GM23248 (cell line): ENCODE measurements at regions not wholly inside any gene's neighbourhood (a gene's known extent, or its start where the extent isn't known, plus 50 kb on each side); places are given as distances from the start of the nearest gene placed in this dataset.

ENCODE experiments used
- EZH2 ChIP-seq: fragments of 200-600 bp; sonication (generic); IDR thresholded peaks from 2 replicates; pipeline ENCODE4 v1.6.1; 2018; ENCODE audit warnings: antibody characterized with exemption, mild to moderate bottlenecking; ENCODE audit not compliant: insufficient read depth, poor library complexity, severe bottlenecking
- EZH2phosphoT487 ChIP-seq: fragments of 200-600 bp; sonication (generic); IDR thresholded peaks from 2 replicates; pipeline ENCODE4 v1.6.1; 2018; ENCODE audit warnings: antibody characterized with exemption, moderate library complexity, mild to moderate bottlenecking, low read depth; ENCODE audit not compliant: insufficient read depth

DNA sequence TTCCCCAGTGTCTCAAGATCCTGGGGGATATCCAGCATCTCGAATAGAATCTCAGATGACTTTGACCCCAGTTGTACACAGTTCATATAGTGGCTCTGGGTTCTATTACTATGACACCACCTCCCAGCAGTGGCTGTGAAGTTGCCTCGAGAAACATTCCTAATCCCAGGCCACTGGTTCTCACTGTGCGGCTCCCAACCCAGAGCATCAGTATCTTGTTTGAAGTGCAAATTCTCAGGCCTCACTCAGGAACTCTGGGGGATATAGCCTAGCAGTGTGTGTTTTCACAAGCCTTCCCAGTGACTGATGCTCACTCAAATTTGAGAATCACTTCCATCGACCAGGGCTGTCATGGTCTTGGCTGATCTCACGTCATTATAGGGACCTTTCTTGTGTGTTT is 69.3 kb upstream of the IGF1 start:
- no peak for TF ChIP-seq EZH2phosphoT487
- TF ChIP-seq EZH2 = no peak
